GM18858 (cell line): ENCODE measurements at regions not wholly inside any gene's neighbourhood (a gene's known extent, or its start where the extent isn't known, plus 50 kb on each side); places are given as distances from the start of the nearest gene placed in this dataset.

Source experiments
- ATAC-seq: cut with Tn5 transposase; IDR thresholded peaks from one replicate; pipeline ENCODE4 v1.9.1; 2021; ENCODE audit not compliant: unreplicated experiment

DNA sequence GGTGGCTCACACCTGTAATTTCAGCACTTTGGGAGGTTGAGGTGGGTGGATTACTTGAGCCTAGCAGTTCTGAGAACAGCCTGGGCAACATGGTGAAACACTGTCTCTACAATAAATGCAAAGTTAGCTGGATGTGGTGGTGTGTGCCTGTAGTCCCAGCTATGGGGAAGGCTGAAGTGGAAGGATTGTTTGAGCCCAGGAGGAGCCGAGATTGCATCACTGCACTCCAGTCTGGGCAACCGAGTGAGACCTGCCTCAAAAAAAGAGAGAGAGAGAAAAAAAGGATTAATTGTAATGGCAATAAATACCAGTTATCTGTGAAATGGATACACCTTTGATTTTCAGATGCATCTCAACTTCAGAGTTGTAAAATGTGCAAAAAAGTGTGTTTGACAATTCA, 58.8 kb downstream of the SPRY1 start:
- no peak for ATAC-seq

DNA sequence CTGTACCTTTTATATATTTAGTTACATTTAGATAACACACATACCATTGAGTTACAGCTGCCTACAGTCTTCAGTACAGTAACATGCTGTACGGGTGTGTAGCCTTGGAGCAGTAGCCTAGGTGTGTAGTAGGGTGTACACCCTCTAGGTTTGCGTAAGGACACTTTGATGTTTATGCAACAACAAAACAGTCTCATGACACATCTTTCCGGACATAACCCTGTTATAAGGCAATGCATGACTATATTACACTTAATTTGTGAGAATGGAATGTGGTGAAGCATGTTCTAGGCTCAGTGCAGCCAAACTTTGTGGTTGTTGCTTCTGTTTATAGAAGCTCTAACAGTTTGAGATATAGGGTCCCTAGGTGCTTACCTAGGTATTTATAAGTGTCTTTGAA, 65.4 kb downstream of the SPRY1 start:
- no peak for ATAC-seq

DNA sequence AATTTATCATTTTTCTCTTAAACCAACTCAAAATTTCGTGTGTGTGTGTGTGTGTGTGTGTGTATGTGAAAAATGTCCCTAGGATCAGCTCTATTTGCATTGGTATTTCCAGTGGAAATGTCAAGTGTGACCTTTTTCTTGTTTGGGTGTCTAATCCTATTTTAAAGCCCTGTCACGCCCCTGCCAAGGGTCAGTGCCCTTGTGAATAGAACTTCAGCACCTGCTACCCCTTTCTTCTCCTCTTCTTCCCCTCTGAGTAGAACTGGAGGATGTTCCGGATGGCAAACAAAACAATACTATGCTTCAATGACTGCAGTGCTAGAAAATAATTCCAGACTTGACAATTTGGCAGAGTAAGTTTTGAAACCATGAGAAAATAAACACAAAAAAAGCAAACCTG, 67.3 kb downstream of the SPRY1 start:
- ATAC-seq, result no peak

DNA sequence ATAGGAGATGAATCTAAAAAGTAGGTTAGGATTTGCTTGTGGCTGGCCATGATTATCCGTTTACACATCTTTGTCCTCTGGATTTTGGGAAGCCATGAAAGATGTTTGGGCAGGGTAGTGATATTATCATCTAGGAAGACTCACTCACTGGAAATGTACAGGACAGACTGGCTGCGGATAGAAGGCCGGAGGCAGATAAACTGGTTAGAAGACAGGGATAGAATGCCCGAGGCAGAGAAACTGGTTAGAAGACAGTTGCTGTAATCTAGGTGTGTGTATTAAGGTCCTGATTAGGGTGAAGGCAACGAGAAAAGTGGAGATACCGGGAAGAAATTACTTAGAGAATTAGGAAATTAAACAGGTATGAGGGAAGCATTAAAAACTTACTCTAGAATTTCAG, 68.8 kb downstream of the SPRY1 start:
- ATAC-seq, result no peak

DNA sequence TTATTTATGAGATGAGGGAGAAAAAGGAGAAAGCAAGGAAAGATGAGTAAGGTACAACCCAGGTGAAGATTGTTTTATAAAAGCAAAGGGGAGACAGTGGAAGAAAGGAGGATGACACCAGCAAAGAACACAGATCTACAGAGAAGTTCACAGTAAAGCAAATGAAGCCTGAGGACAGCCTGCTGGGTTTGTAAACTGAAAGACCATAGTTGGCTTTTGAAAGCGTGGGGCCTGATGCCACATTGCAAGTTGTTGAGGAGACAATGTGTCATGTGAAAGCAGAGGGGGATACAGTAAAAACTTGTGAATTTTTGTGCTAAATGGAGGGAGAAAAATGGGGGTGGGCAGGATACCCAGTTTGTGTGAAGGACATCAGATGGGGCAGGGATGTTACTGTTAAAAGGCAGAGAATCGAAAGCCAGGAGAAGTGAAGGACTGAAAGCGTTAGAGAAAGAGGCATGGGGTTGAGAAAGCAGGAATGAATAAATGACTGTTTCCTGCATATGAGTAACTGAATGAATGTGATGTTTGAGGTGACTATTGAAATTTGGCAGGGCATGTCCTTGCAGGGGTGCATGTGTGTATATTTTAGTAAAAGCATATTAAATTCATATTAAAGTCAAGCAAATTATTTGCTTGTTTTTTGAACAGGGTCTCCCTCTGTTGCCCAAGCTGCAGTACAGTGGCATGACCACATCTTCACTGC, 69.6 kb downstream of the SPRY1 start:
- ATAC-seq, result no peak

DNA sequence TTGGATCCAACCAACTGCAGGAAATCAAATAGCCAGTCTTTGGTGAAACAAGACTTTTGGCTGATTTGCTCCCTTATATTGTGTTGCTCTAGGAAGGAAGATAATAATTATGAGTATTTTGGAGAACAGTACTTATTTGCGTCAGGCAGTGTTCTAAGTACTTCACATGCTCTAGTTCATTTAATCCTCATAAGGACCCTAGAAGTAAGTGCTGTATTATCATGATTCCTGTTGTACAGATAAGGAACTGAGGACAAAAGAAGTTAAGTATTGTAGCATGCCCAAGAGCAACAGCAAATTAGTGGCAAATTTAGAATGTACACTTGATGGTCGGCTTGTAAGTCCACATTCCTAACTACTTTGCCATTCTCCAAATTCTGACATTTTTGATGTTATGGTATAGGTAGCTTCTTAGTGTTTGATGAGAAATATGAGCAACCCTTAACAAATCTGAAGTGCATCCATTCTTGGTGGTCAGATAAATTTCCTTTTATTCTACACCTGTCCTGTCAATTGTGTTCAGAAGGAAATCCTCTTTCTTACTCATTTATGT, 72.0 kb downstream of the SPRY1 start:
- no peak for ATAC-seq

DNA sequence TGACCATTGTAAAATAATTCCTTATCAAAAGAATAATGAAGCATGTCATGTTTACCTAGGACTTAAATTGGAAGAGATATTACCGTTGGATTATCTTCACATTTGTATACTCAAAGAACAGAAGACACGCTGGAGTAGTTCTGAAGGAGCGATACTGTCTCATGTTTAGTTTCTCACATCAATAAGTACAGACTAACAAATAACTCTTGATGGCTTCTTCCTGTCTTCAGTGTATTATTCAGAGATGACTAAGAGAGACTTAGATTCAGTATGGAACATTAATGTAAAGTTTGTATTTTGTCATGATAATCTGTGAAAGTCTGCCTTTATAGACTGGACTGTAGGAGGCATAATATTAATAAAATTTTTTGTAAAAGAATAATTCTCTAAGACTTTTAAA, 72.7 kb downstream of the SPRY1 start:
- ATAC-seq, result no peak

DNA sequence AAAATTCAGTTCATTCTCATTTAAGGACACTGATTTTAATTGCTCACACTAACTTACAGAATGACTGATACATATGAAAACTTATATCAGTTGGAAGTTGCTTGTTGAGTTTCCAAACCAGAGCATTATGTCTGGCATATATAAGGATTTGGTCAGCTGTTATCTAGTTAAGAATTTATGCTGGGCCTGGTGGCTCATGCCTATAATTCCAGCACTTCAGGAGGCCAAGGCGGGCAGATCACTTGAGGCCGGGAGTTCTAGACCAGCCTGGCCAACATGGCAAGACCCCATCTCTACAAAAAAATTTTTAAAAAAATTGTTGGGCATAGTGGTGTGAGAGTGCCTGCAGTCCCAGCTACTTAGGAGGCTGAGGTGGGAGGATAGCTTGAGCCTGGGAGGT, 73.1 kb downstream of the SPRY1 start:
- ATAC-seq, result no peak

DNA sequence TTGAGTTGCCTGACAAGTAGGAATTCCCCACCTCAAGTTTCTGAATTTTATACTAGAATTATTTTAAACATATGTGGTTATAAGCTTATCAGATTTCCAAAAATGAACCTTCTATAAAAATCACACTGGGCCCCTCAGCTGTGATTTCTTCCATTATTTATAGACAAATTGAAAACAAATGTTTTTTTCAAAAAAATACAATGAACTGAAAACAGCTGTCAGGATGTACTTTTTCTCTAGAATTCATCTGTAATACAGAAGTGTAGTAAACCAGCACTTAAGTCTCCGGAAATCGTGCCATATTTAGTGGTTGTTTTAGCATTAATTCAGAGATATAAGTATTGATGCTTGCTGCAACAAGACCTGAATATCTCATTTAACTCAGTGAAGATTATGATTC, 74.0 kb downstream of the SPRY1 start:
- ATAC-seq, result no peak

DNA sequence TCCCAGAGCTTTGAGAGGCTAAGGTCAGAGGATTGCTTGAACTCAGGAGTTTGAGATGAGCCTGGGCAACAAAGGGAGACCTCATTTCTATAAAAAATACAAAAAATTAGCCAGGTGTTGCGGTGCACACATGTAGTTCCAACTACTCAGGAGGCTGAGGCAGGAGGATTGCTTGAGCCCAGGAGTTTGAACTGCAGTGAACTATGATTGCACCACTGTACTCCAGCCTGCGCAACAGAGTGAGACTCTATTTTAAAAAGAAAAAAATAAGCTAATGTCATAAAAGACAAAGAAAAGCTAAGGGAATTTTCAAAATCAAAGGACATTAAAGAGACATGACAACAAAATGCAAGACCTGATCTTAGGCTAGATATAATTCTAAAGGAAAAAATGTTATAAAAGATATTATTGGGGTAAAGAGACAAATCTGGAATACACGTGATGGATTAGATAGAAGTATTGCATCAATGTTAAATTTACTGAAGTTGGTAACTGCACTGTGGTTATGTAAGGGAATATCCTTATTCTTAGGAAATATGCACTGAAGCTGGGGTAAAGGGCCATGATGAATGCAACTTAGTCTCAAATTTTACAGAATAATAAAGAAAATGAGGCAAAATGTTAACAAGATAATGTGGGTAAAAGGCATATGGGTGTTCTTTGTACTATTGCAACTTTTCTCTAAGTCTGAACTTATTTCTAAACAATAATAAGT, 75.2 kb downstream of the SPRY1 start:
- no peak for ATAC-seq

DNA sequence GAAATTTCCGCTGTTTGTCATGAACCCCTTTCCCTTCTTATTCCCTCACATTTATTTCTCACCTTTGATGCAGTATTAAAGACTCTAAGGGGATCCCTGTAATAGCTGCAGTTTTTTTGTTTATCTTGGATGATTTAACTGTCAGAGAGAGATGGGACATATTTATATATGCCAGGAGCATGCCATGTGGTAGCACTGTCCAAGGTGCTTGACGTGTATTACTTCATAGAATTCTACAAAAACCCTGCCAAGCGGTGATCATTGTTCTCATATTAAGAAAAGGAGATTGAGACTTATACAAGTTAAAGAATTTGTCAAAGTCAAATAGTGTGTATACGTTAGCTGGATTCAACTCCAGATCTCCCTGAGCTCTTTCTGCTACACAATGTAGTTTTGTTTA, 78.2 kb downstream of the SPRY1 start:
- ATAC-seq, result no peak

DNA sequence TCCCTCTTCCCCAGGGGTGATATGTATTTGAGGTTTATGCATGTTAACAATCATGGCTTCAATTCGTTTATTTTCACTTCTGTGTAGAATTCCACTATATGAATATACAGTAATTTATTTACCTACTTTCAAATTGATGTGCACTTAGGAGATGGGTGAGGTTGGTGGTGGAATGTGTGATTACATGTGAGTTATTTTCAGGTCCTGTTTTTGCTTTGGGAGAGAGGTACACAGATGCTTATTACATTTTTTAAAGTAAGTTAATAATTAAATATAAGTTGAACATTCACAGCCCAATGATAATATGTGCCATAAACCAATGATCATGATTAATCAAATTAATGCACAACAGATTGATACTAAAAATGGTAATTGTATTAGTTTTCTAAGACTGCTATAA, 79.5 kb downstream of the SPRY1 start:
- ATAC-seq, result no peak

DNA sequence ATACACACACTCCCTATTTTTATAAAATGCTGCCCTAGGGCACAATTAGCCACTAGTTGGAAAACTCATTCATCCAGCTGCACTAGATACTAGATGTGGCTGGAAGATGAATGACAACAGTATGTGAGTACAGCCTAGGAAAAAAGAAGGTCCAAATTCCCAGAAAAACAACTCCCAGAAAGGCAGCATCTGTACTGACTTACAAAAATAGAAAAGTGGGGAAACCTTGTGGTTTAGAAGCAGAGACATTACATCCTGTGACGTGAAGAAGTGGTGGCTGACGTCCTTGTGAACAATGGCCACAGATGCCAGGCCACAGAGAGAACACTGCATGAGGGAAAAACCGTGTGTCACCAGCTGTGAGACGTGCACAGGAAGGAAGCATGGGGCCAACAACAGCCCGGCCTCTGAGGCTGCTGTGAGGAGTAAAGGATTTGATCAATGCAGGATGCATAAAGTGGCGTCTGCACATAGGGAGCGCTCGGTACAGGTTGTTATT, 81.2 kb downstream of the SPRY1 start:
- ATAC-seq, result no peak

DNA sequence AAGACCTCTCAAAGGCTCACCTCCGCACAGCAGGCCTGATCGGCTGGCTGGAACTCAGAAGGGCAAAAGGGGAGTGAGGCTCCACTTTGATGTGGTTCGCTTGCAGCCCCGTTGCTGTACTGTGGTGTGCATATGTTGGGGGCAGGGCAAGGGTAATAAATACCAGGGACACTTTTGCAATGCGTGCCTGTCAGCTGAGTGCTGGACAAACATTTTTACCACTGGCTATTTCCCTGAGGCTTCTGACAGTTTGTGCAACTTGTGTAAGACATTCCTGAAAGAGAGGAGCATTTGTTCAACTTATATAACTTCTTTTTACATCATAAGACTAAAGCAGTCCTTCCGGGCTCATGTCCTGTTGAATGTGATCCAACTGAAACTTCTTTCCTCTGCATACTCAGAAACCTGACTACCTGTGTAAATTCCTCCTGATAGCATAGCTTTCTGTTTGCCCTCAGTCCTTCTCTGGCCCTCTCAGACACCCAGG, 82.3 kb downstream of the SPRY1 start:
- no peak for ATAC-seq

DNA sequence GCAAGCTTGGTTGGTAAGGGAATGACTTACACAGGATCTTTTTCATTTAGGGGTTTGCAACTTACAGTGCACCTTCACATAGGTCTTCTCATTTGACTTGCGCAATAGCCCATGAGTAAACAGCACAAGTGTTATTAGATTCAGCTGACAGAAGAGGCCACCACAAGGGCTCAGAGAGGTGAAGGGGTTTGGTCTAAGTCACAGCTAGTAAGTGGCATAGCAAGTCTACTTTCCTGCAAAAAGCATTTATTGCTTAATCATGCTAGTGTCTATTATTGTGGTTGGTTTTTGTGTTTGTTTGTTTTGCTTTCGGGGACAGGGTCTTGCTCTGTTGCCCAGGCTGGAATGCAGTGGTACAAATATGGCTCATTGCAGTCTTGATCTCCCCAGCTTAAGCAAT, 83.3 kb downstream of the SPRY1 start:
- no peak for ATAC-seq

DNA sequence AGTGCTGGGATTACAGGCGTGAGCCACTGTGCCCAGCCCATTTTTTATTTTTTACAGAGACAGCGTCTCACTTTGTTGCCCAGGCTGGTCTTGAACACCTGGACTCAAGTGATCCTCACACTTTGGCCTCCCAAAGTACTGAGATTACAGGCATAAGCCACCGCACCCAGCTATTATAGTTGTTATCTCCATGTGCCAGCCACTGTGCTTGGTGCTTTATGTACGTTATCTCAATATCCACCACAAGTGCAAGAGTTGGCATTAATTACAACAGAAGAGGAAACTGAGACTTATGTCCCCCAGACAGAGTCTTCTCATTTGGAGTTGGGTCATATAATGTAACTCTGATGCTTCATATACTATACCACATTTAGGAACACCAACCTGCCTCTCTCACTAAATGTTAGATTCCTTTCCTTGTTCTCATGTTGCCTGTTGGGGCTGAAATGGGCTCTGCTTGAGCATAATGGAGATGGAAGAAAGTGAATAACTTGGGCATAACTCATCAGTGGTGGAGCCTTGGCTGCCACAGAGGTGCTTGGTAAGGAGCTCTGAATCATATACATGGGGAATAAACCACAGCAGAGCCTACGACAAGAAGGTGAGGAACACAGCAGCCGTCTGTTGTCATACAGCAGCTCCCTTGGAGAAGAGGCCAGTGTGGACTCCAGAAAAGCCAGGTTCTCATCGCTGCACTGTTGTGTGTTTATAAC, 84.3 kb downstream of the SPRY1 start:
- no peak for ATAC-seq

DNA sequence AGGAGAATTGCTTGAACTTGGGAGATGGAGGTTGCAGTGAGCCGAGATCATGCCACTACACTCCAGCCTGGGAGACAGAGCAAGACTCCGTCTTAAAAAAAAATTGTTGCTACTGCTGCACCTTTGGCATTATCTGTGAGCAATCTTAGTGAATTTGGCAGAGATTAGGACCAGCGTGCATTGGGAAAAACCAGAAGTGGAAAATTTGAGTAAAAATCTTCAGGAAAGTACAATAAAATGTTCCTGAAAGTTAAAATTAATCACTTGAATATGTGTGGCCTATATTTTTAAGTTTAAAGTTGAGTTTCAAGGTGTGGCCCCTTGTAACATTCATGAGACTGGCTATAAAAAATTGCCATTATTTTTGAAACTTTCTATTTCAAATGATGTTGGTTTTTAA, 85.1 kb downstream of the SPRY1 start:
- no peak for ATAC-seq

DNA sequence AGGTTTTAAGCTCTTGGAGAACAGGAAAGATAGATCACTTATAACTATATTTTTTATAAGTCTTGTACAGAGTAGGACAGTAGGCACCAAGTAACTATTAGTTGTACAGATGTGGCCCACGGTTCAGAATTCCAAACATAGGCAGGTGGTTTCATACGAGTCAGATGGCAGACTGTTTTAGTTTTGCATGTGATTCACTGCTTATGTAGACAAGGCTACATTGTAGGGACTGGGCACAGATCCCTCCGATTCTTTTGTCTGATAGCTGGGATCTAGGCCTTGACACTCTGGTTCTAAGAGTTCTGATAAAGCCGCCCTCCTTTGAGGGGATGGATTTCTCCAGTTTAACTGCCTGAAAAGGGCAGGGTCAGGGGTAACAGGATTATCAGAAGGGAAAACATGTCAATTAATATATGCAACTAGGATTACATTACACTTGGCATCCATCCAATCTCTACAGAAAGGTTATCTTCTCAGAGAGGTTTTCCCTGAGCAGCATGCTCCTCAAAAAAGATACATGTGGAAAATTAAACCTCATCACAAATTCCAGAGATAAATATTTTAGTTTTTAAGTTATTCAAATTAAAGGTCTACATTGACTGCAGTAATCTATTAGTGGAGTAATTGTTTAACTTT, 87.8 kb downstream of the SPRY1 start:
- no peak for ATAC-seq

DNA sequence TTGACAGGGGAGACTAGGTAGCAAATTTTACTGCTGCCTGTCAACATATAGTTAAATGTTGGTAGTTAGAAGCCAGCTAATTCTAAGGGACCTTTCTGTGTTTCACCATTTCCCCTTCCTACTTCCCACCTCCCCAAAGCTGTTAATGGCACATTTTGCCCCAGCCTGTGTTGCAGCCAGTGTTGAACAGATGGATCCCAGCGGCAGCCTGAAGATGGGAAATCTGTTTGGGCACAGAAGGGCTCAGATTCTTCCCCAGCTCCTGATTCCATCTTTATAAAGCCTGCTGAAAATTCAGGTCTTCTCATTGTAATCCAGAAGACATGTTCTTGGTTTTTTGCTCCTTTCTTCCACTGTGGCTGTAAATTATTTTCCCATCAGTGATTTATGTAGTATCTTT, 89.0 kb downstream of the SPRY1 start:
- ATAC-seq, result no peak

DNA sequence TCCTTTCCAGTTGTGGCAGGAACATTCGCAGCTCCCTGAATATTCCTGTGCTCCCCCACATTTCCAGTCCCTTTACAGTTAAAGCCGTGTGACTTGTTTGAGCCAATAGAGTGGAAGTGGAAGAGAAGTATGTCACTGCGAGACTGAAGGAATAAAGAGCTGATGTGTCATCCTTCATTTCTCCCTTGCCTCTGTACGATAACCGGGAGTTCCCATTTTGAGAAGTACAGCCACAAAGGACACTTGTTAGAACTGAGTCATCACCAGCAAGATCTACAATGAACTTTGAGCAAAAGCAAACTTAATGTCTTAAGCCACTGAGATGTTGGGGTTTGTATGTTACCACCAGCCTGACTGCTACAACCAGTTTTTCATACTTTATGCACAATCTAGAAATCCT, 92.3 kb downstream of the SPRY1 start:
- peak; percentile 87 for ATAC-seq

DNA sequence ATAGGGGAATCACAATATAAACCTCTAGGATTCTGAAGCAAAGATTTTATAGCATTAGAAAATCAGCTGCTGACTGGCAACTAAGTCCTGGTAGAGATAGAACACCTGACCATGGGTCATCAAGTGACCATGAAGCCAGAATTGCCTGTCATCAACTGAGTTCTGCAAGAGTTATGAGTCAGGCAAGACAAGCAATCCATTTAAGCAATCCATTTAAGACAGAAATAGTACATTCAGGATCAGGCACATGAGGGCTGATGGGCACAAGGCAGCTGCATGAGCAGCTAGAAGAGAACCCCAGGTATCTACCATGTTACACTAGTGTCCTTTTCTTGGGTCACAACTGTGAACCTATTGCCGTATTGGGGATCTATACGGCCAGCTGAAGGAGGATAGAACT, 98.9 kb downstream of the SPRY1 start:
- no peak for ATAC-seq
